ENCODE measurements at regions not wholly inside any gene's neighbourhood (a gene's known extent, or its start where the extent isn't known, plus 50 kb on each side); places are given as distances from the start of the nearest gene placed in this dataset.

DNA sequence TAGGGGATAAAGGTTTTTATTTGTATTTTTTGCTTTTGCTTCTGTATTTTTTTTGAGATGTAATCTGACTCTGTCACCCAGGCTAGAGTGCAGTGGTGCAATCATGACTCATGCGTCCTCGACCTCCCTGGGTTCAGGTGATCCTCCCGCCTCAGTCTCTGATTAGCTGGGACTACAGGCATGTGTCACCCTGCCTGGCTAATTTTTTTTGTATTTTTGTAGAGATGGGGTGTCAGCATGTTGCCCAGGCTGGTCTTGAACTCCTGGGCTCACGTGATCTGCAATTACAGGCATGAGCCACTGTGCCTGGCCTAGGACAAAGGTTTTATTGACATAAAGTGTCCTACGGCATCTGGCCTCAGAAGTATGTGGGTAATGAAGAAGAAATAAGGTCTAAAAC, 297.1 kb upstream of the C9orf72 start:
- Histone ChIP-seq H3K4me1 (ENCODE audit: control insufficient read depth in 2 of 2, insufficient read depth in 2 of 2, low read length in 2 of 2) (no peaks in the 10 kb centered on the region), H3K9me3 (ENCODE audit: control insufficient read depth in 2 of 3, low read length in 3 of 3) (no peaks in the 10 kb centered on the region), H3K27ac (ENCODE audit: low read depth, low read length) (no peak overlapping the region), H3K36me3 (ENCODE audit: control insufficient read depth in 2 of 3, insufficient read depth in 3 of 3, low read length in 3 of 3) (no peaks in the 10 kb centered on the region), H3K4me3 (ENCODE audit: low read length) (no peak overlapping the region), H3K27me3 (ENCODE audit: control insufficient read depth in 2 of 2, insufficient read depth in 2 of 2, low read length in 2 of 2) (no peaks in the 10 kb centered on the region)
- ChIA-PET POLR2A (no interaction called here), CTCF (no interaction called here)
- no peaks in the 10 kb centered on the region for H3K4me1 Mint-ChIP-seq
- ATAC-seq (no peak), DNase-seq (no peak)
- intact Hi-C loops (cut with micrococcal nuclease): no loop called here
- no peaks in the 10 kb centered on the region for H3K36me3 Mint-ChIP-seq
- peaks cover 0 to 8% (median under 1%) of the 10 kb centered on the region in 5 donors for H3K27me3 Mint-ChIP-seq
- no peak overlapping the region for H3K4me3 Mint-ChIP-seq
- H3K9me3 Mint-ChIP-seq: peaks cover 0 to 4% (median 0%) of the 10 kb centered on the region in 11 donors
- no peak overlapping the region for H3K27ac Mint-ChIP-seq

DNA sequence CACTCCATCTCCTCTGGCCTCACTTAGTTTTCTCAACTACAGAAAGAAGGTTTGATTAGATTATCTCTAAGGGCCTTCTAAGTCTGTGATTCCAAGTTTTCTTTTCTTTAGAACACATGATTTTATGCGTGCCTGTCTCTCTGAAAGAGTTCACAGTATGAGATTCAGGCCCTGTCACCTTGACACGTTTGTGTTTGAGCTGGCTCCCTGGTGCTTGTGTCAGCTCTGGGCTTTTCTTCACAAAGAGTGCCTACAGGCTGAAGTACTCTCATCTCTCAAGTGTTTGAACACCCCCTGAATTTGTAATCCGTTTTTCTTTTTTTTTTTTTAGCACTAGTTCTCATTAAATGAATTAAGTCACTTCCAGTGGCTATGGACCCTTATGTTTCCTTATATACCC, 306.9 kb upstream of the C9orf72 start:
- no peaks in the 10 kb centered on the region for H3K4me1 ChIP-seq (ENCODE audit: control insufficient read depth in 2 of 2, insufficient read depth in 2 of 2, low read length in 2 of 2)
- POLR2A ChIA-PET: interaction anchor here (1.0 kb wide), 1 partner anchor 10 kb away, joined by 3 read pairs; no protein-coding TSS in a partner anchor
- H3K27me3 ChIP-seq (ENCODE audit: control insufficient read depth in 2 of 2, insufficient read depth in 2 of 2, low read length in 2 of 2): no peaks in the 10 kb centered on the region
- no peak for ATAC-seq
- Mint-ChIP-seq H3K27me3 (peaks cover 0 to 5% (median 3%) of the 10 kb centered on the region in 5 donors), H3K36me3 (no peaks in the 10 kb centered on the region), H3K4me1 (no peaks in the 10 kb centered on the region), H3K9me3 (peaks cover 0 to 14% (median 0%) of the 10 kb centered on the region in 11 donors), H3K27ac (no peak overlapping the region), H3K4me3 (no peak overlapping the region)
- no peak for DNase-seq
- H3K27ac ChIP-seq (ENCODE audit: low read depth, low read length): no peak overlapping the region
- no peaks in the 10 kb centered on the region for H3K36me3 ChIP-seq (ENCODE audit: control insufficient read depth in 2 of 3, insufficient read depth in 3 of 3, low read length in 3 of 3)
- intact Hi-C loops (cut with micrococcal nuclease): no loop called here
- no peak overlapping the region for H3K4me3 ChIP-seq (ENCODE audit: low read length)
- no peaks in the 10 kb centered on the region for H3K9me3 ChIP-seq (ENCODE audit: control insufficient read depth in 2 of 3, low read length in 3 of 3)
- CTCF ChIA-PET: no interaction called here

DNA sequence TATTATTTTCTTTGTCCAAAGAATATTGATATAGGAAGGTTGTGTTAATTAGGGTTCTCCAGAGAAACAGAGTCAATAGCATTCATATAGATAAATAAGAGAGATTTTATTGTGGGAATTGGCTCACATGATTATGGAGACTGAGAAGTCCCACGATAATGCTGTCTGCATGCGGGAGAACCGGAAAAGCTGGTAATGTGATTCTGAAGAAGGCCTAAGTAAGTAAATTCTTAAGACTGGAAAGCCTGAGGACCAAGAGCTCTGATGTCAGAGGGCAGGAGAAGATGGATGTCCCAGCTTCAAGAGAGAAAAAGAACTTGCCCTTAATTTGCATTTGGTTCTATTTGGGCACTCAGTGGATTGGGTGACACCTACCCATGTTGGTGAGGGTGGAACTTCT, 307.4 kb upstream of the C9orf72 start:
- ATAC-seq (no peak), DNase-seq (no peak)
- Histone ChIP-seq H3K9me3 (ENCODE audit: control insufficient read depth in 2 of 3, low read length in 3 of 3) (no peaks in the 10 kb centered on the region), H3K27ac (ENCODE audit: low read depth, low read length) (no peak overlapping the region), H3K4me1 (ENCODE audit: control insufficient read depth in 2 of 2, insufficient read depth in 2 of 2, low read length in 2 of 2) (no peaks in the 10 kb centered on the region), H3K27me3 (ENCODE audit: control insufficient read depth in 2 of 2, insufficient read depth in 2 of 2, low read length in 2 of 2) (no peaks in the 10 kb centered on the region), H3K4me3 (ENCODE audit: low read length) (no peak overlapping the region), H3K36me3 (ENCODE audit: control insufficient read depth in 2 of 3, insufficient read depth in 3 of 3, low read length in 3 of 3) (no peaks in the 10 kb centered on the region)
- H3K9me3 Mint-ChIP-seq: peaks cover 0 to 16% (median 1%) of the 10 kb centered on the region in 11 donors
- ChIA-PET POLR2A (interaction anchor here (1.0 kb wide), 1 partner anchor 9 kb away, joined by 3 read pairs; no protein-coding TSS in a partner anchor), CTCF (no interaction called here)
- H3K4me1 Mint-ChIP-seq: no peaks in the 10 kb centered on the region
- intact Hi-C loops (cut with micrococcal nuclease): no loop called here
- no peak overlapping the region for H3K4me3 Mint-ChIP-seq
- H3K27ac Mint-ChIP-seq: no peak overlapping the region
- peaks cover 0 to 5% (median 3%) of the 10 kb centered on the region in 5 donors for H3K27me3 Mint-ChIP-seq
- H3K36me3 Mint-ChIP-seq: no peaks in the 10 kb centered on the region

DNA sequence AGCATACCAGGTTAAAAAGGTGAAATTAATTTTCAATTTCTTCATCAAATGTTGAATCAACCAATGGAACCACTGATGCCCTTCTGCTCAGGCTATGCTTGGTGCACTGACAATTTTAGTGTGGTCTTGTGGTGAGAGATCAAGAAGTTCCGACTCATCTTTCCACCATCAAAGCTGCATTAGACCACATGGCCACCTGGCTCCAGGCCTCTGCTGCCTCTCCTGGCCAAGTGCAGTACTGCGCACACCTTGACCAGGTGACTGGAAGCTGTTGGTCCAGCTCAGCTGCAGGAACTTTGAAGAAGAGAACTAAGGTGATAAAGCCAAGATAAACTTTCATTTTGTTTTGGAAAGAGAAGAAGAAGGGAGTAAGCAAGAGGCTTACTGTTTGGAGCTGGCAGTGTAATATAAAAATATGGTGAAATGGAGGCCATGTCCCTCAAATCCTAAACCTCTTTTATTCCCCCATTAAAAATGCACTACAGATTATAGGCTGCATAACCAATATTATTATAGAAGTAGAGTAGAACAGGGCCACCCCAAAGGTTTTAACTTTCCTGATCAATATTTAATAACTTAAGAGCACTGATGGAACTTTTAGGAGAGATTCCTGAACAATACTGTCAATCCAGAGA, 315.5 kb upstream of the C9orf72 start:
- Histone ChIP-seq H3K36me3 (ENCODE audit: control insufficient read depth in 2 of 3, insufficient read depth in 3 of 3, low read length in 3 of 3) (no peaks in the 10 kb centered on the region), H3K4me3 (ENCODE audit: low read length) (no peak overlapping the region), H3K9me3 (ENCODE audit: control insufficient read depth in 2 of 3, low read length in 3 of 3) (no peaks in the 10 kb centered on the region), H3K27ac (ENCODE audit: low read depth, low read length) (no peak overlapping the region), H3K27me3 (ENCODE audit: control insufficient read depth in 2 of 2, insufficient read depth in 2 of 2, low read length in 2 of 2) (no peaks in the 10 kb centered on the region), H3K4me1 (ENCODE audit: control insufficient read depth in 2 of 2, insufficient read depth in 2 of 2, low read length in 2 of 2) (no peaks in the 10 kb centered on the region)
- H3K4me1 Mint-ChIP-seq: no peaks in the 10 kb centered on the region
- H3K9me3 Mint-ChIP-seq: peaks cover 0 to 21% (median 3%) of the 10 kb centered on the region in 11 donors
- intact Hi-C loops (cut with micrococcal nuclease): loop anchor here in 1 of 2 donors (2.0 kb wide), 1 partner anchor 162 kb away; no protein-coding TSS in a partner anchor
- DNase-seq (peak in 1 of 9 donors; percentile 53), ATAC-seq (peak; percentile 49)
- H3K27ac Mint-ChIP-seq: no peak overlapping the region
- ChIA-PET CTCF (no interaction called here), POLR2A (no interaction called here)
- no peaks in the 10 kb centered on the region for H3K36me3 Mint-ChIP-seq
- H3K4me3 Mint-ChIP-seq: no peak overlapping the region
- H3K27me3 Mint-ChIP-seq: peaks cover 0 to 5% (median 3%) of the 10 kb centered on the region in 5 donors

DNA sequence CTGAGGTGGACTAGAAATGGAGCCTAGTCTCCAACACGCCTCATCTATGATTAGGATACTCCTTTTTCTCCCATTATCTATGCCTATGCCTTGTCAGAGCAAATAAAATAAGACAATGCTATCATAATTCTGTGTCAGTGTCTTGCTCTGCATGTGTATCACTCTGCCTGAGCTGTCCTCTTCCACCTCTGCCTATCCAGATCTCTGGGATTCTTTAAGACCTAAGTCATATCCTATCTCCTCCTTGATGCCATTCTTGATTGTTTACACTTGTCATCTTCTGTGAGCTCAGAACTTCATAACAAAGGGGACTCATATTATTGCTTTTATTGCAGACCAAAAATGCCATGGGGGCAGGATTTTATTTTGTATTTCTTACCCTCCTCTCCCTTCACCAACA, 351.2 kb upstream of the C9orf72 start:
- no peak overlapping the region for H3K4me3 ChIP-seq (ENCODE audit: low read length)
- H3K36me3 ChIP-seq (ENCODE audit: control insufficient read depth in 2 of 3, insufficient read depth in 3 of 3, low read length in 3 of 3): no peaks in the 10 kb centered on the region
- ATAC-seq (no peak), DNase-seq (no peak)
- POLR2A ChIA-PET: no interaction called here
- Mint-ChIP-seq H3K27me3 (peaks cover 0 to 4% (median 0%) of the 10 kb centered on the region in 5 donors), H3K27ac (no peak overlapping the region), H3K4me3 (no peak overlapping the region), H3K36me3 (no peaks in the 10 kb centered on the region), H3K4me1 (no peaks in the 10 kb centered on the region), H3K9me3 (peaks cover 0 to 6% (median 0%) of the 10 kb centered on the region in 11 donors)
- H3K4me1 ChIP-seq (ENCODE audit: control insufficient read depth in 2 of 2, insufficient read depth in 2 of 2, low read length in 2 of 2): no peaks in the 10 kb centered on the region
- H3K27ac ChIP-seq (ENCODE audit: low read depth, low read length): no peak overlapping the region
- H3K9me3 ChIP-seq (ENCODE audit: control insufficient read depth in 2 of 3, low read length in 3 of 3): no peaks in the 10 kb centered on the region
- CTCF ChIA-PET: no interaction called here
- no peaks in the 10 kb centered on the region for H3K27me3 ChIP-seq (ENCODE audit: control insufficient read depth in 2 of 2, insufficient read depth in 2 of 2, low read length in 2 of 2)
- intact Hi-C loops (cut with micrococcal nuclease): no loop called here

DNA sequence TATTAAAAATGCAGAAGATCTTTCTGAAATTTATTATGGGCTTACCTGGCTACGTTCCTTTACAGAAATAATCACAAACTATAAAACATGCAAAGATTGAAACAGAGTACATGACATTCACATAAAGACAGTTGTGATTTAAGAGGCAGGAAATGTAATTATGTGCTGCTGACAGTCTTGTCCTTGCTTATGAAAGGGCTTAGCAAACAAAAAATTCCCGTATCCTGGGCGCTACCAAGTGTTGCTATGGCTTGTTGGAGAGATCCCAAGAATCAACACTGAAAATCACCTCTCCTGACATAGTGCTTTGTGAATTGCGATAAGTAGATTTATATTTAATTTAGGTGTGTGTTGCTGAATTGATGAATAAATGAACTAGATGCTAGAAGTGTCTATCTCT, 352.5 kb upstream of the C9orf72 start:
- H3K36me3 ChIP-seq (ENCODE audit: control insufficient read depth in 2 of 3, insufficient read depth in 3 of 3, low read length in 3 of 3): no peaks in the 10 kb centered on the region
- POLR2A ChIA-PET: no interaction called here
- Mint-ChIP-seq H3K4me1 (no peaks in the 10 kb centered on the region), H3K36me3 (no peaks in the 10 kb centered on the region), H3K4me3 (no peak overlapping the region), H3K27ac (no peak overlapping the region), H3K9me3 (peaks cover 0 to 4% (median 0%) of the 10 kb centered on the region in 11 donors), H3K27me3 (no peaks in the 10 kb centered on the region)
- H3K4me1 ChIP-seq (ENCODE audit: control insufficient read depth in 2 of 2, insufficient read depth in 2 of 2, low read length in 2 of 2): no peaks in the 10 kb centered on the region
- no peak overlapping the region for H3K4me3 ChIP-seq (ENCODE audit: low read length)
- H3K27ac ChIP-seq (ENCODE audit: low read depth, low read length): no peak overlapping the region
- ATAC-seq (no peak), DNase-seq (no peak)
- H3K27me3 ChIP-seq (ENCODE audit: control insufficient read depth in 2 of 2, insufficient read depth in 2 of 2, low read length in 2 of 2): no peaks in the 10 kb centered on the region
- no peaks in the 10 kb centered on the region for H3K9me3 ChIP-seq (ENCODE audit: control insufficient read depth in 2 of 3, low read length in 3 of 3)
- CTCF ChIA-PET: no interaction called here
- intact Hi-C loops (cut with micrococcal nuclease): no loop called here

DNA sequence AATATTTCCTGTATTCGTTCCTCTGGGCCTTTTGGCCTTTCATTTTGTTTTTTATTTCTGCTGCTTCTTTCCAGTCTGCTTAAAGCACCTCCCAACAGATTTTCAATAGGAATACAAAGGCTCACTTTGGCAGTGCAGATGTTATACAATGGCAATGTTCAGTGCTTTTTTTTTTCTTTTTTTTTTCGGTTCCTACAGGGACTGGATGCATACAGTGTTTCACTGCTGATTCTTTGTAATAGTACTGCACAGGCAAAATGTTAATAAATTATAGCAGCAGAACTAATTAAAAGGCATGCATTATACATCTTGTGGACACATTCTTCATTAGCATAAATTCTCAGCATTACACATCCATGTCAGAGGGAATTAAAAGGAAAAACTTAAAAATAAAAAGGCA, 356.6 kb upstream of the C9orf72 start:
- Mint-ChIP-seq H3K4me1 (no peaks in the 10 kb centered on the region), H3K36me3 (no peaks in the 10 kb centered on the region), H3K4me3 (no peak overlapping the region), H3K9me3 (peaks cover 0 to 3% (median 0%) of the 10 kb centered on the region in 11 donors), H3K27ac (no peak overlapping the region), H3K27me3 (no peaks in the 10 kb centered on the region)
- ChIA-PET POLR2A (no interaction called here), CTCF (no interaction called here)
- Histone ChIP-seq H3K4me1 (ENCODE audit: control insufficient read depth in 2 of 2, insufficient read depth in 2 of 2, low read length in 2 of 2) (no peaks in the 10 kb centered on the region), H3K4me3 (ENCODE audit: low read length) (no peak overlapping the region), H3K27ac (ENCODE audit: low read depth, low read length) (no peak overlapping the region), H3K36me3 (ENCODE audit: control insufficient read depth in 2 of 3, insufficient read depth in 3 of 3, low read length in 3 of 3) (no peaks in the 10 kb centered on the region), H3K27me3 (ENCODE audit: control insufficient read depth in 2 of 2, insufficient read depth in 2 of 2, low read length in 2 of 2) (no peaks in the 10 kb centered on the region), H3K9me3 (ENCODE audit: control insufficient read depth in 2 of 3, low read length in 3 of 3) (no peaks in the 10 kb centered on the region)
- DNase-seq (no peak), ATAC-seq (no peak)
- intact Hi-C loops (cut with micrococcal nuclease): no loop called here
